BLaER1 treated with 17β-estradiol and CSF1 and Interleukin-3, amounts not matched to agents 10 nM and 100 nM (cell line): ENCODE measurements at regions not wholly inside any gene's neighbourhood (a gene's known extent, or its start where the extent isn't known, plus 50 kb on each side); places are given as distances from the start of the nearest gene placed in this dataset.

Source experiments
- H3K27ac ChIP-seq, 11 experiments: shearing (Covaris generic); formaldehyde crosslinking; 2 replicates each; pipeline ENCODE4 v1.8.1; 2022
- H3K27me3 ChIP-seq, 11 experiments: shearing (Covaris generic); formaldehyde crosslinking; 2 replicates each; pipeline ENCODE4 v1.8.1; 2022
- H3K36me3 ChIP-seq, 11 experiments: shearing (Covaris generic); formaldehyde crosslinking; 2 replicates each; pipeline ENCODE4 v1.8.1; 2022
- H3K4me1 ChIP-seq, 10 experiments: shearing (Covaris generic); formaldehyde crosslinking; 2 replicates each; pipeline ENCODE4 v1.8.1; 2022
- H3K4me2 ChIP-seq, 11 experiments: shearing (Covaris generic); formaldehyde crosslinking; 2 replicates each; pipeline ENCODE4 v1.8.1; 2022
- H3K4me3 ChIP-seq, 10 experiments: shearing (Covaris generic); formaldehyde crosslinking; 2 replicates each; pipeline ENCODE4 v1.8.1; 2022
- H3K9ac ChIP-seq, 11 experiments: shearing (Covaris generic); formaldehyde crosslinking; 2 replicates each; pipeline ENCODE4 v1.8.1; 2022
- H3K9me3 ChIP-seq, 11 experiments: shearing (Covaris generic); formaldehyde crosslinking; replicated peaks in 1 of 11; 2 replicates each; pipeline ENCODE4 v1.8.1; 2022
- H4K20me1 ChIP-seq, 11 experiments: shearing (Covaris generic); formaldehyde crosslinking; 2 replicates each; pipeline ENCODE4 v1.8.1; 2022
- Cebpa-rat ChIP-seq, 11 experiments: shearing (Covaris generic); IDR thresholded peaks; 2 replicates each; pipeline ENCODE4 v1.8.1; 2022

DNA sequence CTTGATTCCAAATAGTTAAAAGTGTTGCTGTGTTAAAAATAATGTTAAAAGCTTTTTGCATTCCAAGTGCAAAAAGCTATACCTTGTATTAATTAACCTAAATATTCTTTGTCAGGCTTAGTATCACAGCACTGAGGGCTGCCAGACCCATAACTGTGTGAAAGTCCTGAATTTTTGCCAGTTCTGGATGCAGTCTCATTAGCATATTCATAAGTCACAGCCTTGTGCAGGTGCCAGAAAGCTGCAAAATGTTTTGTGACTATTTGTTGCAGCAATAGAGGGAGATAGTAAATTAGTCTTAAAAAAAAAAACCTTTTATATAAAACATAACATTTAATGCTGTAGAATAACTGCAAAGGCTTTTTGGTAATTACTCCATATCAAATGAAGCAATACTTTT is 56.6 kb downstream of the SLITRK1 start:
- Histone ChIP-seq H3K9ac (no peak overlapping the region), H3K4me2 (no peak overlapping the region), H3K36me3 (peaks cover 0 to 4% (median 0%) of the 10 kb centered on the region in 11 experiments; a peak in 1 of 22 replicates), H3K9me3 (peaks cover 15 to 20% (median 18%) of the 10 kb centered on the region in 11 experiments), H3K4me3 (no peak overlapping the region), H3K27me3 (no peaks in the 10 kb centered on the region), H4K20me1 (no peaks in the 10 kb centered on the region), H3K4me1 (no peaks in the 10 kb centered on the region), H3K27ac (no peak overlapping the region)
- no peak for TF ChIP-seq Cebpa-rat (IDR thresholded peaks at IDR 0.05)

GRCh38 chr13:83824560-83824959 is 57.7 kb downstream of the SLITRK1 start:
- no peaks in the 10 kb centered on the region for H4K20me1 ChIP-seq
- no peaks in the 10 kb centered on the region for H3K4me1 ChIP-seq
- TF ChIP-seq Cebpa-rat (IDR thresholded peaks at IDR 0.05): no peak
- no peak overlapping the region for H3K9ac ChIP-seq
- H3K36me3 ChIP-seq: peaks cover 0 to 4% (median 0%) of the 10 kb centered on the region in 11 experiments; a peak in 1 of 22 replicates
- H3K27ac ChIP-seq: no peak overlapping the region
- H3K4me3 ChIP-seq: no peak overlapping the region
- H3K9me3 ChIP-seq: peaks cover 15 to 20% (median 18%) of the 10 kb centered on the region in 11 experiments
- H3K27me3 ChIP-seq: no peaks in the 10 kb centered on the region
- no peak overlapping the region for H3K4me2 ChIP-seq

GRCh38 chr13:83824120-83824519 is 58.2 kb downstream of the SLITRK1 start:
- TF ChIP-seq Cebpa-rat (IDR thresholded peaks at IDR 0.05): no peak
- H3K36me3 ChIP-seq: peaks cover 0 to 4% (median 0%) of the 10 kb centered on the region in 11 experiments; a peak in 1 of 22 replicates
- no peak overlapping the region for H3K4me3 ChIP-seq
- H3K4me2 ChIP-seq: no peak overlapping the region
- no peak overlapping the region for H3K27ac ChIP-seq
- H4K20me1 ChIP-seq: no peaks in the 10 kb centered on the region
- no peaks in the 10 kb centered on the region for H3K4me1 ChIP-seq
- H3K9ac ChIP-seq: no peak overlapping the region
- H3K27me3 ChIP-seq: no peaks in the 10 kb centered on the region
- H3K9me3 ChIP-seq: peaks cover 15 to 20% (median 18%) of the 10 kb centered on the region in 11 experiments

DNA sequence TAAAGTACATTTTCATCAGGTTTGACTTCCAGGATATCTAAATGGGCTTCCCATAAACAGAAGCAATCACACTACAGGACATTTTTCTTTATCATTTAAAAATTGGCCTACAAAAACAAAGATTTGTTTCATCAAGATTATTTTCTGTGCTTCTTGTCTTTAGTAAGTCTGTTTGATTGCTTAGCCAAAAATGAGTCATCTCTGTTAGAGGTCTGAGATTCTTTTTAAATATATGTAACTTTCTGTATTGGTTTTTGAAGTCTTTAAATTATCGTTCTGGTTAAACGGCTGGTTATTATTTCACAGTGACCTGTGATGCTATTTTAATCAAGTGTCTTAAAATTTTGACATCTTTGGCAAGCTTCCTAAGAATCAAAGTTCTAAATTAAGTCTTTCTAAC is 62.7 kb downstream of the SLITRK1 start:
- H3K27ac ChIP-seq: no peak overlapping the region
- H4K20me1 ChIP-seq: no peaks in the 10 kb centered on the region
- H3K4me1 ChIP-seq: no peaks in the 10 kb centered on the region
- no peak overlapping the region for H3K4me2 ChIP-seq
- H3K4me3 ChIP-seq: no peak overlapping the region
- H3K36me3 ChIP-seq: peaks cover 0 to 4% (median 0%) of the 10 kb centered on the region in 11 experiments; a peak in 1 of 22 replicates
- H3K9me3 ChIP-seq: peaks cover 15 to 19% (median 16%) of the 10 kb centered on the region in 11 experiments
- no peaks in the 10 kb centered on the region for H3K27me3 ChIP-seq
- no peak overlapping the region for H3K9ac ChIP-seq
- no peak for TF ChIP-seq Cebpa-rat (IDR thresholded peaks at IDR 0.05)

DNA sequence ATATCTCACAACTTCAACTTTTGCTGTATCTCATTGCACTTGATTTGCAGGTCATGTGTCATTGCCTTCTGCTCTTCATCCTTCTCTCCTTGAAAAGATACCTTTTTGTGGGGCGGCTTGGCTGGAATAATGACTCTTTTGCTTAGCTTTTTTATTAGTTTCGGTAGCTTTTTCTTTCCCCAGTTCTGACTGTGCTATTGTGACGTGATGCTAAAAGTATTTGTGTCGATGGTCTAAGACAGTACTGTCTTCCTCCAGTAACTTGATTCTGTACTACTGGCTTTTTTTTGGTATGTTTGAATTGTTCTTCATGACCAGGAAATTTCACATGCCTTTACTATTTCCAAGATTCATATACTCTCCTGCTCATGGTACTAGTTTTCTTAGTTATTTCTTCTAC is 63.1 kb downstream of the SLITRK1 start:
- no peaks in the 10 kb centered on the region for H3K4me1 ChIP-seq
- H3K9me3 ChIP-seq: peaks cover 10 to 14% (median 12%) of the 10 kb centered on the region in 11 experiments
- TF ChIP-seq Cebpa-rat (IDR thresholded peaks at IDR 0.05): no peak
- peaks cover 0 to 4% (median 0%) of the 10 kb centered on the region in 11 experiments; a peak in 1 of 22 replicates for H3K36me3 ChIP-seq
- no peak overlapping the region for H3K27ac ChIP-seq
- H3K4me2 ChIP-seq: no peak overlapping the region
- H3K9ac ChIP-seq: no peak overlapping the region
- no peaks in the 10 kb centered on the region for H3K27me3 ChIP-seq
- H3K4me3 ChIP-seq: no peak overlapping the region
- no peaks in the 10 kb centered on the region for H4K20me1 ChIP-seq

DNA sequence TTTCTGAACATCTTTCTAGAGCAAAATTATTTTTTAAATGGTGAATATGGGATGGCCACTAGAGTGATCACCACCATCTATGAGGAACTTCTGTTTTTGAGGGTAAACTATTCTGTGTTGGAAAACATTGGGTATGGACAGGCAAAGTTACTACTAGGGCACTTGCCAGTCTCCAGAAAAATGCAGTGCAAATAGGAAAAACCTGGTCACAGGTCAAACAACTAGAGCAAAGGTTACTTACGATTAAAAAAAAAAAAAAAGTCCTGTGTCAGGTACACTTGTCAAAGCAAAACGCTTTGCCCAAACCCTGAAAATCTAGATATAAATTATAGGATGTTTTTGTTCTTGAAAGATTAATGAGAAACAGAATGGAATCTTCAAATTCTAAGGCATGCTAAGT is 66.2 kb downstream of the SLITRK1 start:
- TF ChIP-seq Cebpa-rat (IDR thresholded peaks at IDR 0.05): no peak
- H3K9ac ChIP-seq: no peak overlapping the region
- H3K4me2 ChIP-seq: no peak overlapping the region
- no peak overlapping the region for H3K27ac ChIP-seq
- no peak overlapping the region for H3K4me3 ChIP-seq
- no peaks in the 10 kb centered on the region for H3K4me1 ChIP-seq
- no peaks in the 10 kb centered on the region for H3K27me3 ChIP-seq
- no peaks in the 10 kb centered on the region for H4K20me1 ChIP-seq
- no peaks in the 10 kb centered on the region for H3K9me3 ChIP-seq
- no peaks in the 10 kb centered on the region for H3K36me3 ChIP-seq

DNA sequence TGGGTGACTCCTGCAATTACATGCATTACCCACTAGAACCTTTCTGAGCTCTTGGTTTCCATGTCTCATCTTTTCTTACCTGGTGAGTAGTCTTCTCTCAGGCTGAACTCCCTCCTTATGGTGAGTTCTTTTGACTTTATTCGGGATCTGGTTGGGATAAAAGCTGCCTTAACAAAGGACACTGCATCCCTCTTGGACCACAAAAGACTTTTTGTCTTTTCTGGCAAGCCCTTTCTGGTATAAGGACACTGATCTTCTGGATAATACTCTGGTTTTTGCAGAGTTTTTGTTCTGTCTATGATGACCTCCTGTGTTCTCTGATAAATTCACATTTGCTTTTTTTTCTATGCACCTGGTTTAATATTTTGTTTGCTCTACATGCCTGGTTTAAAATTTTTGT is 66.7 kb downstream of the SLITRK1 start:
- Histone ChIP-seq H3K9ac (no peak overlapping the region), H3K4me3 (no peak overlapping the region), H3K27me3 (no peaks in the 10 kb centered on the region), H4K20me1 (no peaks in the 10 kb centered on the region), H3K36me3 (no peaks in the 10 kb centered on the region), H3K4me1 (no peaks in the 10 kb centered on the region), H3K9me3 (no peaks in the 10 kb centered on the region), H3K27ac (no peak overlapping the region), H3K4me2 (no peak overlapping the region)
- TF ChIP-seq Cebpa-rat (IDR thresholded peaks at IDR 0.05): no peak

DNA sequence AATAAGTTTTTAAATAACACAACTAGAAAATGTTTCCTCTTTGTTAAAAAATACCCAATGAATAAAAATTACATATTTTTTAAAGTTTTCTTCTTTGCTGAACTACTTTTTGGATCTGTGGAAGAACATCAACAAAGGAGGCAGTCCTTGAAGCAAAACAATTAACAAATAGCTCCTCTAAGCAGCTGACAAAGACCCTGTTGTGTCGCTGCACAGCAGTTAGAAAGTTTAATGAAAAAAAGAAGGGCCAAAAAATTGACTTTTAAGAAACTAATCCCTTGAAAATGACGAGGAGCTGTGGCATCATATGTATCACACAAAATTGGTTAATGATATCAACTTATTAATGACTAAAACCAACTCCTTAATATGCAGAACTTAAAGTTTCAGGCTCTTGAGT is 72.1 kb downstream of the SLITRK1 start:
- Histone ChIP-seq H3K9me3 (no peaks in the 10 kb centered on the region), H3K4me3 (no peak overlapping the region), H3K9ac (no peak overlapping the region), H3K36me3 (no peaks in the 10 kb centered on the region), H3K4me1 (no peaks in the 10 kb centered on the region), H3K27me3 (no peaks in the 10 kb centered on the region), H3K27ac (no peak overlapping the region), H3K4me2 (no peak overlapping the region), H4K20me1 (no peaks in the 10 kb centered on the region)
- TF ChIP-seq Cebpa-rat (IDR thresholded peaks at IDR 0.05): no peak

DNA sequence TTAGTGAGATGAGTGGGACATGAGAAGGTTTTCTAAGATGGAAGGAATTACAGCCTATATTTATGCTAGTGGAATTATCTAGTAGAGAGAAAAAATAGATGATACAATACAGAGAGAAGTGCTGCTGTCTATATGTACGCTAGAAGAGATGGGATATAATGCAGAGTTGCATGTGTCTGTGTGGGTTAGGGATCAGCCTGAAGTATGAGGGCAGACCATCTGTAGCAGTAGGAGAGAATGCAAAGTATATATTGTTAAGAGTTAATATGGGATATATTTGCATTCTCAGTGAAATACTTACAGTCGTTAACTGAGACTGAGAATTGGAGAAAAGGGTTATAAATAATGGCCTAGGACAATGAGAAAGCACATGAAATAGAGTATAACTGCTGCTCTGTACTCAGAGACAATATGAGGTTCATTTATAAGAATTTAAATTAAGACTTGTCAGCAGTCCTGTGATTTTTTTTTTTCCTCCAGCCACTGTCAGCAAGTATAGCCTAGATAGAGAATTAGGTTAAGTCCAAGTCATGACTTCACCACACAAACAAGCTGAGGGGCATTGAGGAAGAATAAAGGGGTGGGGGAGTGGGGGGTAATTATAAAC is 77.8 kb downstream of the SLITRK1 start:
- no peak for TF ChIP-seq Cebpa-rat (IDR thresholded peaks at IDR 0.05)
- no peak overlapping the region for H3K9ac ChIP-seq

DNA sequence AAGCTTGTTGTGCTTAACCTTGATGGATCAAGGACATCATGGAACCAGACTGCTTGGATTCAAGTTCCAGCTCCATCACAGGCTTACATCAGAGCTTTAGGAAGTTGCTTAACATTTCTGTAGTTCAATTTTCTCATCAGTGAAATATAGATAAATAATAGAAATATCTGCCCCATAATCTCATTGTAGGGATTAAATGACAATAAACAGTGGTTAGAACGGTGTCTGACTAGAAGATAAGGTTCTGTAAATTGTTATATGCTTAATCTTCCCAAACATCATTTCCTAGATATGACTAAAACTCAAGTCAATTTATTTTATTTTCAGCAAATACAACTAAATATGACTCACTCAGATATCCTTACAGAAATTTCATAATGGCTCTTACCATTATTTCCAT is 83.5 kb downstream of the SLITRK1 start:
- no peak for TF ChIP-seq Cebpa-rat (IDR thresholded peaks at IDR 0.05)
- Histone ChIP-seq H3K4me2 (no peak overlapping the region), H3K9ac (no peak overlapping the region), H4K20me1 (no peaks in the 10 kb centered on the region), H3K27ac (no peak overlapping the region), H3K36me3 (no peaks in the 10 kb centered on the region), H3K27me3 (no peaks in the 10 kb centered on the region), H3K9me3 (no peaks in the 10 kb centered on the region; a peak in 1 of 22 replicates), H3K4me3 (no peak overlapping the region), H3K4me1 (no peaks in the 10 kb centered on the region)

More for the DNA sequence above, 77.8 kb downstream of the SLITRK1 start:
- no peak overlapping the region for H3K4me3 ChIP-seq
- H3K27me3 ChIP-seq: no peaks in the 10 kb centered on the region
- H3K4me2 ChIP-seq: no peak overlapping the region
- no peak overlapping the region for H3K27ac ChIP-seq
- no peaks in the 10 kb centered on the region for H3K36me3 ChIP-seq
- no peaks in the 10 kb centered on the region for H4K20me1 ChIP-seq
- no peaks in the 10 kb centered on the region for H3K9me3 ChIP-seq
- H3K4me1 ChIP-seq: no peaks in the 10 kb centered on the region
